AG08395 (cell line): ENCODE measurements at regions not wholly inside any gene's neighbourhood (a gene's known extent, or its start where the extent isn't known, plus 50 kb on each side); places are given as distances from the start of the nearest gene placed in this dataset.
"Not testable (repeated sequence)": the region's sequence is repeated elsewhere in the genome, so short reads cannot be mapped to it uniquely, and the experiment has no call there.

Experiments used
- DNase-seq: peaks from one replicate; pipeline ENCODE4 v3.0.0; 2012; ENCODE audit warnings: mixed read lengths, low spot score

- DNase-seq: no peak
Measured at GRCh38 chr4:106594291-106594952, 225.8 kb upstream of the GIMD1 start.

GRCh38 chr4:106588891-106589290, 220.3 kb upstream of the GIMD1 start:
- no peak for DNase-seq

- DNase-seq: peak; percentile 61
Measured at GRCh38 chr4:106587558-106587957, 219.0 kb upstream of the GIMD1 start.

- no peak for DNase-seq
Measured at GRCh38 chr4:106585915-106586349, 217.4 kb upstream of the GIMD1 start.

GRCh38 chr4:106584337-106584989, 215.9 kb upstream of the GIMD1 start:
- DNase-seq: peak; percentile 14

GRCh38 chr4:106583567-106583966, 215.0 kb upstream of the GIMD1 start:
- DNase-seq: peak; percentile 84

- DNase-seq: no peak
Measured at GRCh38 chr4:106583108-106583507, 214.5 kb upstream of the GIMD1 start.

GRCh38 chr4:106582103-106582502, 213.5 kb upstream of the GIMD1 start:
- DNase-seq: no peak

- DNase-seq: no peak
Measured at GRCh38 chr4:106579236-106579635, 210.7 kb upstream of the GIMD1 start.

GRCh38 chr4:106569146-106570031, 200.8 kb upstream of the GIMD1 start:
- peak; percentile 58 for DNase-seq

- no peak for DNase-seq
Measured at GRCh38 chr4:106565727-106566126, 197.1 kb upstream of the GIMD1 start.

- not testable (repeated sequence) for DNase-seq
Measured at GRCh38 chr4:106563637-106564036, 195.1 kb upstream of the GIMD1 start.

GRCh38 chr4:106551724-106552123, 183.1 kb upstream of the GIMD1 start:
- no peak for DNase-seq

GRCh38 chr4:106548446-106549044, 180.0 kb upstream of the GIMD1 start:
- no peak for DNase-seq

- no peak for DNase-seq
Measured at GRCh38 chr4:106546370-106546769, 177.8 kb upstream of the GIMD1 start.

GRCh38 chr4:106542609-106543008, 174.0 kb upstream of the GIMD1 start:
- DNase-seq: not testable (repeated sequence)

- peak; percentile 68 for DNase-seq
Measured at GRCh38 chr4:106541253-106541652, 172.7 kb upstream of the GIMD1 start.

GRCh38 chr4:106530821-106531220, 162.2 kb upstream of the GIMD1 start:
- peak; percentile 17 for DNase-seq

- DNase-seq: no peak
Measured at GRCh38 chr4:106530024-106530361, 161.4 kb upstream of the GIMD1 start.

GRCh38 chr4:106529348-106530023, 160.9 kb upstream of the GIMD1 start:
- peak; percentile 41 for DNase-seq

- no peak for DNase-seq
Measured at GRCh38 chr4:106527316-106527715, 158.7 kb upstream of the GIMD1 start.

- DNase-seq: not testable (repeated sequence)
Measured at GRCh38 chr4:106525425-106525824, 156.8 kb upstream of the GIMD1 start.
